Brain microvascular endothelial cell (primary cell): ENCODE measurements at regions not wholly inside any gene's neighbourhood (a gene's known extent, or its start where the extent isn't known, plus 50 kb on each side); places are given as distances from the start of the nearest gene placed in this dataset.

Experiments used
- DNase-seq: peaks from one replicate; pipeline ENCODE4 v3.0.0-alpha.2; 2020
- H3K27ac ChIP-seq: fragments of 250-450 bp; sonication (Bioruptor Pico); 2 replicates; pipeline ENCODE4 v1.5.1; 2020; ENCODE audit warnings: mild to moderate bottlenecking, moderate library complexity
- H3K27me3 ChIP-seq: fragments of 250-450 bp; sonication (Bioruptor Pico); replicated peaks from 2 replicates; pipeline ENCODE4 v1.5.1; 2020; ENCODE audit warnings: mild to moderate bottlenecking
- H3K36me3 ChIP-seq: fragments of 250-450 bp; sonication (Bioruptor Pico); replicated peaks from 2 replicates; pipeline ENCODE4 v1.5.1; 2020; ENCODE audit warnings: mild to moderate bottlenecking
- H3K4me3 ChIP-seq: 2 replicates; pipeline ENCODE4 v1.5.1; 2011; ENCODE audit warnings: low read depth, mild to moderate bottlenecking, control low read depth, low read length, moderate library complexity
- in situ Hi-C: cut with HindIII; loops from 2 replicates; pipeline ENCODE4 v1.10.0; 2017; ENCODE audit warnings: low sequenced_read_pairs, low pct_ligation_motif_present
- TF ChIP-seq, protein P1 (sequence below): IDR thresholded peaks from 2 replicates; pipeline ENCODE4 v1.5.1; 2011; ENCODE audit warnings: low read depth, mild to moderate bottlenecking, moderate library complexity, low read length, control low read depth, inconsistent platforms; ENCODE audit errors: missing control alignments

DNA sequence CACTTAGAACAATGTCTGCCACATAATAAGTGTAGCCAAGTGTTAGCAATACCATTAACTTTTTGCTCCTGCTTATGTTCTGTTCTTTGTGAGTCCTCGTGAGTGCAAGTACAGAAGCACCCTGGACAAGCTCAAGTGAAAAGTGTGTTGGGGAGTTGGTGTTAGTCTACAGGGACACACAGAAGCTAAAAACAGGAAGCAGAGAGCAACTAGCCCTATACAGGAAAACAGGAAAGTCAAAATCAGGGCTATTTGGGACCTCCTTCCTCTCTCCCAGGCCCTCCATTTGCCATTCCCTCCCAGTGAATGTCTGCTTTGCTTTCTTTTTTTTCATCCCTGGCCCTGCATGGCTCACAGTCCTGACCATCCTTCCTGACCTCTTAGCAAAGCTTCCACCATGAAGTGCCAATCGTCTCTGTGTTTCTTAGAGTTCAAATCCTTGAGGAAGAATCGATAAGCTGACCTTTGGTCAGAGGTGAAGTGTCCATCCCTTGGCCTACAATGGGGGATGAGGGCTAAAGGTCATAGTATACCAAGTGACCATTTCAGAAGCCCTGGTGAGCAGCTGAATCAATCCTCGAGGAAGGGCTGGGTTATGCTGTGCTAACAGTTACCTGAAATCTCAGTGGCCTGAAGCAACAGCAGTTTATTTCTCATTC lies 328.2 kb downstream of the SHQ1 start:
- Histone ChIP-seq H3K36me3 (no peaks in the 10 kb centered on the region), H3K27me3 (no peaks in the 10 kb centered on the region), H3K27ac (no peak overlapping the region), H3K4me3 (no peak overlapping the region)
- TF ChIP-seq, protein P1, sequence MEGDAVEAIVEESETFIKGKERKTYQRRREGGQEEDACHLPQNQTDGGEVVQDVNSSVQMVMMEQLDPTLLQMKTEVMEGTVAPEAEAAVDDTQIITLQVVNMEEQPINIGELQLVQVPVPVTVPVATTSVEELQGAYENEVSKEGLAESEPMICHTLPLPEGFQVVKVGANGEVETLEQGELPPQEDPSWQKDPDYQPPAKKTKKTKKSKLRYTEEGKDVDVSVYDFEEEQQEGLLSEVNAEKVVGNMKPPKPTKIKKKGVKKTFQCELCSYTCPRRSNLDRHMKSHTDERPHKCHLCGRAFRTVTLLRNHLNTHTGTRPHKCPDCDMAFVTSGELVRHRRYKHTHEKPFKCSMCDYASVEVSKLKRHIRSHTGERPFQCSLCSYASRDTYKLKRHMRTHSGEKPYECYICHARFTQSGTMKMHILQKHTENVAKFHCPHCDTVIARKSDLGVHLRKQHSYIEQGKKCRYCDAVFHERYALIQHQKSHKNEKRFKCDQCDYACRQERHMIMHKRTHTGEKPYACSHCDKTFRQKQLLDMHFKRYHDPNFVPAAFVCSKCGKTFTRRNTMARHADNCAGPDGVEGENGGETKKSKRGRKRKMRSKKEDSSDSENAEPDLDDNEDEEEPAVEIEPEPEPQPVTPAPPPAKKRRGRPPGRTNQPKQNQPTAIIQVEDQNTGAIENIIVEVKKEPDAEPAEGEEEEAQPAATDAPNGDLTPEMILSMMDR: no peak
- in situ Hi-C loops: no loop called here
- DNase-seq: no peak

DNA sequence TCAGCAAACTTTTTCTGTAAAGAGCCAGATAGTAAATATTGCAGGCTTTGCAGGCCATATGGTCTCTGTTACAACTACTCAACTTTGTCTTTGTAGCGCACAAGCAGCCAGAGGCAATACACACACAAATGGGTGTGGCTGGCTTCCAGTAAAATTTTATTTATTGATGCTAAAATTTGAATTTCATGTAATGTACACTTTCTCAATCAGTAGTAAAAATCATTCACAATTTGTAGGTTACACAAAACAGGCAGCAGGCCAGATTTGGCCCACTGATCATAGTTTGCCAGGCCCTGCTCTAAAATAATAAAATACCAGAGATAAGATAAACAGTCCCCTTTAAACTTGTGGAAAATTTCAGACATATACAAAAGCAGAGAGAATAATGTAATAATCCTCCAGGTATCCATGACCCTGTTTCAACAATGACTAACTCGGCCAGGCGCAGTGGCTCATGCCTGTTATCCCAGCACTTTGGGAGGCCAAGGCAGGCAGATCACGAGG lies 330.3 kb downstream of the SHQ1 start:
- no peaks in the 10 kb centered on the region for H3K27me3 ChIP-seq
- H3K4me3 ChIP-seq: no peak overlapping the region
- H3K36me3 ChIP-seq: no peaks in the 10 kb centered on the region
- in situ Hi-C loops: no loop called here
- H3K27ac ChIP-seq: no peak overlapping the region
- DNase-seq: no peak
- TF ChIP-seq, protein P1: no peak

DNA sequence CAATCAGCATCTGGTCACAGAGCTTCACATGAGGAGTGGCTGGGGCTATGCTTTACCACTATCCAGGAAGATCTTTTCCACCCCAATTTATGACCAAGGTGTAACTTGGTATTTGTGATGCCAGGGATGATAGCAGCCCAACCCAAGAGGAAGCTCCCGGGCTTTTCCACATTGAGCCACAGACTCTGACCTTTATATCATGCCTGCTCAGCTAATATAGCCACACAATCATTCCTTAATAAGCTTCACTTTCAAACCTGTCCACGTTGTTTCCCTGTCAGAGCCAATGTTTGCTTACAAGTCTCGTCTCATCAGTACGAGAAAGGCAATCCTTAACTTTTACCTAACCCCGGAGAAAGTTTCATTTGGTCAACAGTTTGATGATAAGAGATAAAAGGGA lies 330.9 kb downstream of the SHQ1 start:
- Histone ChIP-seq H3K27me3 (no peaks in the 10 kb centered on the region), H3K4me3 (no peak overlapping the region), H3K36me3 (no peaks in the 10 kb centered on the region), H3K27ac (no peak overlapping the region)
- DNase-seq: no peak
- TF ChIP-seq, protein P1: no peak
- in situ Hi-C loops: no loop called here

DNA sequence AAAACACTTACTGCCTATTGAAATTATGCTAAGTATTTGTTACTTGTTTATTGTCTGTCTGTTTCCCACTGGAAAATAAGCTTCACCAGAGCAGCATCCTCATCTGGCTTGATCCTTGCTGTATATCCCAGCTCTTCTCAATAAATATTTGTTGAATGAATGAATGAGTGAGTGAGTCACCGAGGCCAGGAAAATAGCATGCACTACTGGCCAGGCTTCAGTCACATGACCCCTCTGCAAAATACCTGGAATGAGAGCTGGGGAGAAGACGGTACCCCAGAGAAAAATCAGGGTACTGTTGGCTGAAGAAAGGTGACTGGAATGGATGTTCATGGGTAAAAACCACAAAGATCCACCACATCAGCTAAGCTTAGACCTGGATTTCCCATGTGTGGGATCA lies 331.9 kb downstream of the SHQ1 start:
- H3K36me3 ChIP-seq: no peaks in the 10 kb centered on the region
- H3K27ac ChIP-seq: no peak overlapping the region
- DNase-seq: no peak
- in situ Hi-C loops: no loop called here
- no peak overlapping the region for H3K4me3 ChIP-seq
- TF ChIP-seq, protein P1: no peak
- no peaks in the 10 kb centered on the region for H3K27me3 ChIP-seq

DNA sequence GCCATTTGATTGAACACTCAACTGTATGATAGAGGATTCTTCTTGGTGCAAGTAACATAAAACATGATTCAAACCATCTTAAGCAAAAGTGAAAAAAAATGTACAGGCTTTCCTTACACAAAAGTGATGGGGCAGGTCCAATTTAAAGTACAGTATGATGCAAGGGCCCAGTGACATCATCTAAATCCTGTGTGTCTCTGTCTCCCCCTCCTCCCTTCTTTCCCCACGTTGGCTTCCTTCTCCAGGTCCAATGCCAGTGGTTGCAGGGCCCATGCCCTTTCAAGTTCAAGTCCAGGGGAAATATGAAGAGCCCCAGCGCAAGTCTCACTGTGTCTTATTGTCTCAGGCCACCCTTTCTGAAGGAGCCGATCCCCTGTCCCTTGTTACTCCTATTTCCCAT lies 332.3 kb downstream of the SHQ1 start:
- in situ Hi-C loops: no loop called here
- TF ChIP-seq, protein P1: no peak
- DNase-seq: no peak
- Histone ChIP-seq H3K36me3 (no peaks in the 10 kb centered on the region), H3K4me3 (no peak overlapping the region), H3K27ac (no peak overlapping the region), H3K27me3 (no peaks in the 10 kb centered on the region)

DNA sequence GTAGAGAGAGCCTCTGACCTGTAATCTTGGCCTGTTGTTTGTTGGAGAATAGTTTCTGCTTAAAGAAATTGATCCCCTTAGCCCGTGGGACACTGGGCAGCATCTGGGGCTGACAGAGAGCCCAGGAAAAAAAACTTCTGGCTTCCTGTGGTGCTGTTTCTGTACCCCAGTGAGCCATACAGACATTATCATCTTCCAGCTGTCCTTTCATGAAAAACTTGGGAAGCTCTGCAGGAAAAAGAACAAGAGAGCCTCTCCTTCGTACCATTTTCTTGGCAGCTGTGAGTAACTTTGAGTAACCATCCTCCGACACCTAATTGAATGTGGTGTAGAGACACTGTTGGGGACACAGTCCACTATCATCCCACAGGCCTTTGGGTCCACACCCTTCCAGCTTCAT lies 333.0 kb downstream of the SHQ1 start:
- Histone ChIP-seq H3K36me3 (no peaks in the 10 kb centered on the region), H3K27me3 (no peaks in the 10 kb centered on the region), H3K27ac (no peak overlapping the region), H3K4me3 (no peak overlapping the region)
- TF ChIP-seq, protein P1: no peak
- in situ Hi-C loops: no loop called here
- DNase-seq: no peak
